CD4-positive, alpha-beta T cell treated with Interleukin-6 at 100 ng/mL for 8 hours (primary cell): ENCODE measurements at regions not wholly inside any gene's neighbourhood (a gene's known extent, or its start where the extent isn't known, plus 50 kb on each side); places are given as distances from the start of the nearest gene placed in this dataset.
"Not testable (repeated sequence)": the region's sequence is repeated elsewhere in the genome, so short reads cannot be mapped to it uniquely, and the experiment has no call there.

Experiments
- DNase-seq: peaks from one replicate; pipeline ENCODE4 v3.0.0-alpha.2; 2020; ENCODE audit warnings: mixed read lengths, low spot score

DNA sequence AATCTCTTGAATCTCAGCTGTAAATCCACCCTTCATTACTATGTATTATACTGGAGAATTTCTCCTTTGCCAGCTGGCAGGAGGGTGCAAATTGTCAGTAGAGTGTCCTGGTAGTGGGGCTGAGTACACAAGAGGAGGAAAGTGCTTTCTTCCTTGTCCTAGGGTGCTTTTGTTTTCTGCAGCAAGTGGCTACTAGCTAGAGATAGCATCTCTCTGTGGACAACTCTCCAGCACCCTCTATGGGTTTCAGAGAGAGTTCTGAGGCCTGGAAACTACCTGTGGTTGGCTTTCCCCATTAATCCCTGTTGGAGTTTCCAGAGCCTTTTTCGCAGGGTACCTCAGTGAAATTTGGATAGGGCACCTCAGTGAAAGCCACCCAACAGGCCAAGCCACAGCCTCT, 422.5 kb upstream of the RGS17 start:
- no peak for DNase-seq

DNA sequence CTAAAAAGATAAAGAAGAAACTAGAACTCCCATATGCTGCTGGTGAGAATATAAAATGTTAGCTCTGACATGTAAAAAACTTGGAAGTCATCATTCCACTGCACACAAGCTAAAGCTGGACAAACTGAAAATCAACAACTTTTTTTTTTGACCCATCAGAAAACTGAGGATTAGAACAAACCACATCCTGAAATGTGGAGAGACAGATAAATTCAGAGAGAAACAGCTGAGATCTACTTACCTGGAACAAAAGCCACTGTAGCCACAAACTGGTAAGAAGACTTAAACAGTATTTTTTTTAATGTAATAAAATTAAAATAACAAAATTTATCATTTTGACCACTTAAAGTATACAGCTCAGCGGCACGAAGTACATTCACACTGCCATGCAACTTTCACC, 408.5 kb upstream of the RGS17 start:
- no peak for DNase-seq

DNA sequence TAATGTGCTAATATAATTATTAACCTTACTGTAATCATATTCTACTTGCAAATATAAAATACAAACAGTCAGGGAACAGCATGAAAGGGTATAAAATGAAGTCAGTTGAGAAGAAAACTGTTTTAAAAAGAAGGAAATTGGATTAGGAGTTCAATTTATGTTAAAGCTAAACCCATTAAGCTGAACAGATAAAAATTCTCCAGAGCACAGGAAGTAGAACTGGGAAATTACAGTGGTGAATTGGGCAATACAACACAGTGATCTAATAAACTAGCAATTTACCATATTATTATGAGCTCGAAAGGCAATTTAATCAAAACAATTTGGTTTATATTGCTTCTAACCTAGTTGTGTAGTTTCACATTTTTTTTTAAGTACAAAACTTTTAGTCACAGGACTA, 407.4 kb upstream of the RGS17 start:
- no peak for DNase-seq

DNA sequence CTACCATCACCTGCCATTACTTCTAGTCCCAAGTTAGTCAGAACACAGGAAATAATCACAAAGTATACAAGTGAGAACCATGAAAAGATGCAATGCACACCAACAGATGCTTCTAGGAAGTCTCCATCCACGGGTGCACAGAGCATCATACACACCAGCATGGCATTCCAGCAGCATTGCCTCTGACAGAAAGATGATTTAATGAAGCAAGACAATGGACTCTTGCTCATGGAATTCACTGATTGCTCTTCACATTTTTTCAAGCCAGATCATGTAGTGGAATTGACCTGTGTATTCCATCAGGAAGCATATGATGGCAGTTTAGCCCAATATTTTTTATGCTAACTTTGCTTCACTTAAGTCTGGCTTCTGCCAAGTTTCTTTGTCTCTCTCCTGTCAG, 406.3 kb upstream of the RGS17 start:
- no peak for DNase-seq

DNA sequence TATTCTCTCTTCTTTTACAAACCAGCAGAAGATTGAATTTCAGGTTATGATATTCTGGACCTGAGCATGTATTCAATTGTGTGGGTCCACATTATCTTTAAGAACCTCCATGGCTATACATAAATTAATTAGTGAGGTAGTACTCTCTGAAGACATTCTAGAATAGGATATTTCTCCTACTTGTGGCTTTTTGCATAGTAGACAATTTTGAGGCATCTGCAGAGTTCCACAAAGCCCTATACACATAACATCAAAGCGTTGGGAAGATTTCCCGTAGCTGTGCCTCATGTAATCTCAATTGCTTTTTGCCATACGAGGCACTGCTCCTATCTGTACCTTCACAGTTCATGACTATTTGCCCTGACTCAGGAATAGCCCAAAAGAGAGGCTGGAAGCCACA, 395.4 kb upstream of the RGS17 start:
- no peak for DNase-seq

DNA sequence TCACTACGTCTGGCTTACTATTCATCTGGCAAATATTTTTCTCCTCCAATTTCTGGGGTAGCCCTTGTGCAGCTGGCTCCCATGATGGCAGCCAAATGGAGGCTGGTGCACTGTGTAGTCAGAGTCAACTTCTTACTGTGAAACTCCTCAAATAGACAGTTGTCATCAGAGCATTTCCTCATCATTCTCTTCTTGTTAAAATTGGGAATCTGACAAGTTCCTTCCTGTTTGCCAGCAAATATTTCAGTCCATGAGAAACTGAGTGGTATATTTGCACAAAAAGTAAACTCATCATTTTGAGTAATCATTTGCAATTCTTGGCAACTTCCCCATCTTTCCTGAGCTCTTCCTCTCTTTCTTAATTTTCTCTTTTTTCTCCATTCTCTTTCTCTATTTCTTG, 394.9 kb upstream of the RGS17 start:
- DNase-seq = no peak

DNA sequence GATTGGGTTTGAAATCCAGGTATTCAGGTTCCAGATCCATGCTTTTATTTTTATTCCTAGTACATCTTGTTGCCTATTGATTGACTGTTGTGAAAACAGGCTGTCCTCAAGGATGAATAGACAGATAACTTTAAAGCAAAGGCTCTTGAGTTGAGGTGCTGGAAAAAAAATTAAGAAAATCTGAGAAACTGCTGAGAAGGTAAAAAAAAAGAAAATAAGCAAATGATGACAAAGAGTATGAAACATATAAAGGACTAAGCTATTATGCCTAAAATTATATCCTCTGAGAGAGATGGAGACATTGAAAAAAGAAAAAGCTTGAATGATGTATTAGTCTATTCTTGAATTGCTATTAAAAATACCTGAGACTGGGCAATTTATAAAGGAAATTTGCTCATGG, 392.3 kb upstream of the RGS17 start:
- DNase-seq = no peak

DNA sequence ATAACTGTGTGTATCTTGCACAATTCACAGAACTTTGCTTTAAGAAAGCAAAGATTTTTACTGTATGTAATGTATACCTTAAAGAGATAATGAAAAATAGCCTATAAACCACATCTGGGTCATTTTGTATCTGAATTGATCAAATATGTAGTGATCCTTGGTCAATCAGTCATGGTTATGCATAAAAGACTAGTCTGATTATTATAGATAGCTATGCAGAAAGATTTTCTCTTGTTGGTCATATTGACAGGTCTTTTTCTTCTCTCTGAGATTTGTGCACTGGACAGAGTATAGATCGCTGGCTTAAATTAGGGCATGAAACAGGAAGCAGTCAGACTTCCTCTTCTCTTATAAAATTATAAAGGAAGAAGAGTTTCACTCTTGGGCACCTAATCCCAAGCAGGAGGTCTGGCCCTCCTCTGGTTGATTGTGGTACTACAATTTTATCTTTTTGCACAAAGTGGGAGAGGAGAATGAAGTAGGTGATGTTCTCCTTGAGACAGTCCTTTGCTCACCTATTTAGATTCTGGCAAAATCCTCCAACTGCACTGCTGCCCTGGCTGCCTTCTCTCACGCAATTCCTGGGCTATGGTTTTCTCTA, 380.9 kb upstream of the RGS17 start:
- no peak for DNase-seq

DNA sequence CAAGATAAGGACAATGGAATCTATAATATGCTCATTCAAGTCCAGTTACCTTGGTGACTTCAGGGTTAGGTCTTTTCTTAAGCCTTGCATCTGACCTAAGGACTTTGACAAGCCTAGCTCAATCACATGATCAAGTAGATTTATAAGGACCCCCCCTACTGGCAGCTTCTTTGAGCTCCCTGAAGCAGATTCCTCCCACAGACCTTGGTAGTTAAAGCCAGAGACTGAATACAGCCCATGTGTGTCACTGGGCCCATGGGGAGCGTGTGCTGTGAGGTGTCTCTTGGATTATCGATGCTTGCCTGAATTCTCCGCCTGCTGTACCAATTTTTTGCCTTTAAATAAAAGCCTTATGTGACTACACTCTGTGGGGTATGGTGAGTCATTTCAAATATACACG, 372.7 kb upstream of the RGS17 start:
- no peak for DNase-seq

DNA sequence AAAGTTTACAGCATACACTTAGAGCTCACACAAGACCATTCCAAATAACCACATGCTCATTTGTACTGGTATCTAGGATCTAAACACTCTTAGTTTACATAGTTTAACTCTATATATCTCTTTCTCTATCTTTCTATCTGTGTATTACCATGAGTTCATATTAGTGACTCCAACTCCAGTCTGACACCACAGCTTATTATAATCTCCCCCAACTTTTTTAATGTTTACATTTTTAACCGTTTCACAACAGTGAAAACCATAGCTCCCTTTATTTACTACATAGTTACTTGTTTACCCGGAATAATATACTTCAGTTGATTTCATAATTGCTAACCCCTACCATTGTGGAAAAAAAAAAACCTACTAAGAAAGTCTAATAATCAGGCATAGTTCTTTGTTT, 362.4 kb upstream of the RGS17 start:
- DNase-seq = no peak

DNA sequence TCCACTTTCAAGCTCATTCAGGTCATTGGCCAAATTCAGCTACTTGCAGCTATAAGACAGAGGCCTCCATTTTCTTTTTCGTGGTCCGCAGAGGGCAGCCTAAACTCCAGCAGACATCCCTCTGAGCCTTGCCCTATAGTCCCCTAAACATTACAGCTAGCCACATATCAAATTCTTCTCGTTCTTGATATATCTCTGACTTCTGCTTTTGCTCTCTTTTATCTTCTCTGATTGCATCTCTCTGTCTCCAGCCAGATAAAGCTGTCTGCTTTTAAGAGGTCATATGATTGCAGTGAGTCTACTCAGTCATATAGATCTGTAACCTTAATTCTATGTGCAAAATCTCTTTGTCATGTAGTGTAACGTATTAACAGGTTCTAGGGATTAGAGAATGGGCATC, 358.4 kb upstream of the RGS17 start:
- DNase-seq = no peak

DNA sequence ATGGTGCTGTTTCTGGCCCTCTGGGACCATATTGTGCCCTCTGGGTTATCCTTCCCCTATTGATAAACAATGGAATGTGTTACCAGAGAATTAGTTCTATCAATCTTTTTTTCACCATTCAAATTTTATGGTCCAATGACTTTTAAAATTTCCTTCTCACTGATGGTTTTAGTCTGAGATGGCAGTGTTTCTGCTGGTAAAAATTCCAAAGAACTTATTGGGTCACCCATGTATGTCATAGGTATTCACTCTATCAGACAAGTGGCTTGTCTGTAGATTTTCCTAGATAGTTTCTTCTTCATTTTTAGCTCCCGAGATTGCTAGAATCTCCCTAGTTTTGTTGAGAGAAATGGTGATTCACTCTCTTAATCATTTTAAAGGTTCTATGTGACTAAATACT, 357.2 kb upstream of the RGS17 start:
- no peak for DNase-seq

DNA sequence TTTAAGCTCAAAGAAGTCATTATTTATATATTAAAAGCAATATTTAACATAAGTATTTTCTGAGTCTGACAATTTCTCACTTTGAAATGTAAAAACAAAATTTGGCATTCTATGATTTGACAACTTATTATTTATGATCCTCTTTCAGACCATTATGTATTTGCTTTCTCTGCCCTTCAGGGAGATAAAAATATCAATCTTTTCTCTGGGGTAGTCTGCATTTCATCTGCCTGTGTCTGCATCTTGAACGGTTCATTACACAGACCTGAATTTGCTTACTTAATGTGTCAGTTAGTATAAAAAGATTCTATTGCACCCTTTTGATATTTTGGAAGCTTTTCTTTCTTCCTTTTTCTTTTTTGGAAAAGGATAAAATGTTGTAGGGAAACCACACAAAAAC, 354.0 kb upstream of the RGS17 start:
- DNase-seq = no peak

DNA sequence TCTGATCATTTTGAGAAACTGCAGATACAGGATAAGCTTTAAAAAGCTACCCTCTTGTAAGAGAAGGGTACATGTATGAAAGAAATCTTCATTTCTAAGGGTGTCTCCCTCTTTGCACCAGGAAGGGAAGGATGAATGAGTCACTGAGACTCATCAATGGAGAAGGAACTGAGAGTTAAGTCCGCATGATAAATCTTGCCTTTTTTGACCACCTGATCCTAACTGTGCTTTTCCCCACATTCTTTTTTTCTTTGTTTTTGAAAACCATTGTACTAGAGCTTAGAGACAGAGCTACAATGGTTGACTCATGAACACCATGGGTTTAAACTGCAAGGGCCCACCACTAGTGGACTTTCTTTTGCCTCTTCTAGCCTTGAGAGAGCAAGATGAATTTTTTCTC, 353.0 kb upstream of the RGS17 start:
- no peak for DNase-seq

DNA sequence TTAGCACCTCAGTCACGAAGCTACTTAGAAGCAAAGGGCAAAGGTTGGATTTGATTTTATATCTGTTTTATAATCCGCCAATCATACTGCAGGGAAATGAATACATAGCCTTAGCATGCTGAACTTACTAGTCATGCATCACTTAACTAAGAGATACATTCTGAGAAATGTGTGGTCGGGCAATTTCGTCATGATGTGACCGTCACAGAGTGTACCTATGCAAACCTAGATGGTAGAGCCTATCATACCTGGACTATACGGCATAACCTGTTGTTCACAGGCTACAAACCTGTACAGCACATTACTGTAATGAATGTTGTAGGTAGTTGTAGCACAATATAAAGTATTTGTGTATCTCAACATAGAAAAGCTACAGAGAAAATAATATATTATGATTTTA, 345.2 kb upstream of the RGS17 start:
- no peak for DNase-seq

DNA sequence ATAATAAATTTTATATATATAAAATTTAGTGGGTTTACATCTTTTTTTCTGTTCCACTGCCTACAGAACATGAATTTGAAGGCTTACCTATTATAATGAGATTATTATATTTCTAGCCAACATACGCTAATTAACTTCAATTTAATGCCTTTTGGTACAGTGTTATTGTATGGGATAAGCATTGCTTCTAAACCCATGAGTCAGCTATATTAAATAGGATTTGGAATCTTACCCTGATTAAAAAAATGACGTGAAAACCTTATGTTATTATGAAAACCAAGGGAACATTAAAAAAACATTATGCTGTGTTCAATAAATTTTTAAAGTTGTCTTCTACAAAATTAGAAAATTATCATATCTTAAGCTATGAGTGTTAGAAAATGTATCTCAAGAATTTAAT, 334.0 kb upstream of the RGS17 start:
- DNase-seq = no peak

DNA sequence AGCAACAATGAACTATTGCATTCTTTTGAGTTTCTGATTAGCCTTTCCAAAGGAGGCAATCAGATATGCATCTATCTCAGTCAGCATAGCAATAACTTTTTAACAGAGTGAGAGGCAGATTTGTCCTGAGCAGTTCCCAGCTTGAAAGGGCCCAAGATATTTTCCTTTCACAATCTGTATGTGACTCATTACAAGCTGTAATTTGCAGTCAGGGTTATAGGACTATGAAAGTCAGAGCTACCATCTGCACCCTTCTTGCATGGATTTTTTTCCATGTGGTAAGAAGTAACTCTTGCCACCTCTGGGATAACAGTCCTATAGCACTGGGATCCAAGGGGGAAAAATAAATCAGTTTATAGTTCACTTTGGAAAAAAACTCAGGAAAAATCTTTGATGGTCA, 318.2 kb upstream of the RGS17 start:
- no peak for DNase-seq

DNA sequence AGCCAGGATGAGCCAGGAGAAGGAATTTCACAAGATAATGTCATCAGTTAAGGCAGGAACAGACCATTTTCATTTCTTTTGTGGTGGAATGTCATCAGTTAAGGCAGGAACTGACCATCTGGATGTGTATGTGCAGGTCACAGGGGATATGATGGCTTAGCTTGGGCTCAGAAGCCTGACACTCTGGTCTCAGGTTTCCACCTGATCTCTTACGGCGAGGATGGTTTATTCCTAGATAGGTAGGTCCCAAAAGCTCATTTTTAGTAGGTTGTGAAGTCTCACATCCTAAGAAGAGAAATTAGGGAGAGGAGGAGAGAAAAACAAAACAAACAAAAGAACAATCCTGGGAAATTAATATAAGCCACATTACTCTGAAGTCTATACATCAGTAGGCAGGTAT, 311.7 kb upstream of the RGS17 start:
- not testable (repeated sequence) for DNase-seq

DNA sequence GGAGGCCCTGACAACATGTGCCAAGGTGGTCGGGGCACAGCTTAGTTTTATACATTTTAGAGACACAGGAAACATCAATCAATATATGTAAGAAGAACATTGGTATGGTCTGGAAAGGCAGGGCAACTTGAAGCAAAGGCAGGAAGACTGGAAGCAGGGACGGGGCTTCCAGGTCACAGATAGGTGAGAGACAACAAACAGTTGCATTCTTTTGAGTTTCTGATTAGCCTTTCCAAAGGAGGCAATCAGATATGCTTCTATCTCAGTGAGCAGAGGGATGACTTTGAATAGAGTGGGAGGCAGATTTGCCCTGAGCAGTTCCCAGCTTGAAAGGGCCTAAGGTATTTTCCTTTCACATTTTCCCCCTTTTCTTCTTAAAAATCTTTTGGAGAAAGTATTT, 311.0 kb upstream of the RGS17 start:
- DNase-seq = no peak

DNA sequence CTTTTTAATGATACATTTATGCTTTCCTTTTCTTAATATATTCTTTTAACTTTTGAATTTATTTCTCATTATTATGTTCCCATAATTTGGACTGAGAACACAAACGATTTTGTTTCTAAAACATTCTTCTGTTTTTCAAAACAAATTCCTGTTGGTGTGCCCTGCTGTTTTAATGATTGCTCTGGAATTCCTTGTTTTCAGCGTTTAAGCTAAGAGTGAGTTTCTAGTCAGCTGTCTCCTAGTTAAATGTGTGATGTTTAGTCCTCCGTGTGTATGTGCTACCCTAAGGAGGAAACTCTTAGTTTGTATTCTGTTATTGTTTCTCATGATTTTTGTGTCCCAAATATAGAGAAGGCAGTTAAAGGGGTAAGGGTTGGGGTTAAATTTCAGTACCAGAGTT, 306.1 kb upstream of the RGS17 start:
- no peak for DNase-seq

DNA sequence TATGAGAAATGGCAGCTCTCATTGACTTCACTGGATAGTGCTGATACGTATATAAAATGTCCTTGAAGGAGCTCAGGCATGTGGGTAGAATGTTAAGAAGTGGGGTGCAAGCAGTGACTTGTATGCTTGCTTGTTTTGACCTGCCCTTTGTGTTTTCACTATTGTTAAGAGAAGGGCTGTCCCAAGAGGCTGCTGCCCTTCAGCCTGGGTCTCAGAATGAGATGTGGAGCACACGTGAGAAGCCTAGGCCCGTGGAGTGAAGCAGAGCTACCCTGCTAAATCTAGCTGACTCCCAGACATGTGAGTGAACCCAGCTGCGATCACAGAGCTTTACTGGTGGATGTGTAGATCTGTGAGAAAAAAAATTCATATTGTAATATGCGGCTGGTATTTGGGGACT, 305.3 kb upstream of the RGS17 start:
- DNase-seq = no peak

DNA sequence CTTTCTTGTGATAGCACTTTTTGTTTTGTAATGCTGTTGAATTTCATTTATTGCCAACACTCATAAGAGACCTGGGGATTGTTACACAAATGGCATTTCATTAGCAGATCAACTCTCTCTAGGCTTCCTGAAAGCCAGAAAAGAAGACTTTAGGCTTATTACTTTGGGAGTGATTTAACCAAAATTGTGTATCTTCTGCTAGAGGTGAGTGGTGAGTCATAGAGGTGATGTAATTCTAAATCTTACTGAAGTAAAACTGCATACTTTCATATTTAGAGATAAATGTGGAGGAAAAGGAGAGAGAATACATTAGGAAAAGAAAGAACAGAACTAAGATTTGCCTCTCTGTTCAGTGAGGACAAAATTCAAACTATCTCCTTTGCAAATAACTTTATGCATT, 304.7 kb upstream of the RGS17 start:
- DNase-seq = no peak

DNA sequence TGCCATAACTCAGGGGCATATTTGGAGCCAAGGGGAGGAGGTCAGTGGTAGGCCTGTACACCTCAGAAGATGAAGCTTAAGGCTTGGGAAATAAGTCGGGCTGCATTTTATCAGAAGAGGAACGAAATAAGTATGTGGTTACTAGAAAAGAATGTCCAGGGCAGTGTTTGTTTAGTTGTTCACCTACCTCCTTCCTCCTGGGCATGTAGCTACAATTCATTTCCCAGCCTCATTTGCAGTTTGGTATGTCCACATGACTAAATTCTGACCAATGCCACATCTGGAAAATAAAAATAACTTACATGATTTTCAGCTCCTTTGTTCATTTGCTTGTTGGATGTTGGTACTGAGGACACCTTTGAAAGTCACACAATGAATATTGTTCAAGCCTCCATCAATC, 294.5 kb upstream of the RGS17 start:
- no peak for DNase-seq

DNA sequence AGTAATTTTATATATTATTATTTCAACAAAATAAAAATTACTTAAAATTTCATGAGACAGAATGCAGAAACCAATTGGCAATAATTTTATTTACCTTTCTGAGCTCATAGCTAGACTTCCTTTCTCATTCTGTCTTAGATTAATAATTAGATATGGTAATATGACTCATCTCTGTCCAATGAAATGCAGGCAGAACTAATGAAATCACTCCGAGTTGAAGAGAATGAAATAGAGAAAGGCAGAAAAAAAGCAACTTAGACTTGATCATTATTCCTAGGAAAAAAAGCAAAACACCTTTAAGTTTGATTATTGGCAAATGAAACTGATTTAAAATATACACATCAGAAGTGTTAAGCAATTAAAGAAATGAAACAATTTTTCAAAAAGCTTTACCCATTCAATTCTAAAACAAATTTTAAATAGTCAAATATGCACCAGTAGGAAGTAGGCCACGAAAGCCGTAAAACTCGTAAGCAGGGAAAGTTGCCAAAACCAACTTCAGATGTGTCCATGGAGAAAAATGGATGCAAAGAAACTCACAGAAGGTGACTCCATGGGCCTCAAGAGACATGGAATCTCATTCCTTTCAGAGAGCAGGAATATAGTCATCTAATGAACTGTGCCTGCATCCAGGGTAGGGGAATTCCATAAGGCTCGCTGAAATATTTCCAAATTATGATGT, 293.8 kb upstream of the RGS17 start:
- DNase-seq = no peak

DNA sequence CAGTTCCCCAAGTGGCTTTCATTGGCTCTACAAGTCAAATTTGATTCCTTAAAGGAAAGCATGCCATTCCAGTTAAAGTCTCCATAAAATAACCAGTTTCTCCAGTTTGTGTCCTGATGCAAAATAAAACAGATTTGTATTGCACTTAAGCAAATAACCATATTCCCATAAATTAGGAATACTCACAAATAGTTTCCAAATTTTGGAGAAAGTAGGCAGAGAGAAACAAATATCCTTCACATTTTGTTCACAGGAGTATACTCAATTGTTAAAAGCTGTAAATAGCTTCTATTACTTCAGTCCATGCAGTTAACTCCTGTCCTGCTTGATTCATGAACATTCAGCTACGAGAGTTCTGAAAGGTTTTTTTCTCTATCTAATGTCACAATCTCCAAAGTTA, 281.4 kb upstream of the RGS17 start:
- DNase-seq = no peak
